ENCODE measurements at regions not wholly inside any gene's neighbourhood (a gene's known extent, or its start where the extent isn't known, plus 50 kb on each side); places are given as distances from the start of the nearest gene placed in this dataset.
"Not testable (repeated sequence)": the region's sequence is repeated elsewhere in the genome, so short reads cannot be mapped to it uniquely, and the experiment has no call there.

DNA sequence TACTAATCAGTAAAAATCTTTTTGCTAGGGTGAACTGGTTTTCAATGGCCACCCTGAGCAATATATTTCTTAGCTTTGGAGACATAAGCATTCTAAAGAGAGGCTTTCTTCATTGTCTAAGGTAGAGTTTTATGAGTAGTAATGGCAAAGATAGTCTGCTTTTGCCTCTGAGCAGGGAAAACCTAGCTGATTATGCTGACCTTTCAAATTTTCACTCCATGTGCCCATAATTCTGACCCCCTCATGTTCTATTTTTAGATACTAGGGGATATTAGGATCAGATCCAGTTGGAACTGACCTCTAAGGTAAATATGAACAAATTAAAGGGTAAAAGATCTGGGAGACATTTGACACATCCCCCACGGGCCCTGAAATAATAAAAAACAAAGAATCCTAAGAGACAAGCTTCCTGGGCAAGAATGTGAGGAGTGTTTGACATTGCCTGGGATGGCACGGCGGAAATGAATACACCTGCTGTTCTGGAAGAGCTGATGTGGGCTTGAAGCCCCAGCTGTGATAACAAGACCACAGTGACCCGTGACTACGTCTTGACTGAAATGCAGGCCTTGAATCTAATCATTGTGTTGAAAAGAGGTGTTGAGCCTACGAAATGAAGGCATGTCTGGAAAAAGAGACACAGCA is 392.1 kb upstream of the FRG1 start:
- no peak overlapping the region for H2AFZ ChIP-seq (ENCODE audit: low read depth)
- no peak overlapping the region for H3K4me2 ChIP-seq
- H3K9ac ChIP-seq, result no peak overlapping the region
- H3K27me3 ChIP-seq (ENCODE audit: insufficient read depth, low read depth), result no peaks in the 10 kb centered on the region
- TF ChIP-seq, protein P1, sequence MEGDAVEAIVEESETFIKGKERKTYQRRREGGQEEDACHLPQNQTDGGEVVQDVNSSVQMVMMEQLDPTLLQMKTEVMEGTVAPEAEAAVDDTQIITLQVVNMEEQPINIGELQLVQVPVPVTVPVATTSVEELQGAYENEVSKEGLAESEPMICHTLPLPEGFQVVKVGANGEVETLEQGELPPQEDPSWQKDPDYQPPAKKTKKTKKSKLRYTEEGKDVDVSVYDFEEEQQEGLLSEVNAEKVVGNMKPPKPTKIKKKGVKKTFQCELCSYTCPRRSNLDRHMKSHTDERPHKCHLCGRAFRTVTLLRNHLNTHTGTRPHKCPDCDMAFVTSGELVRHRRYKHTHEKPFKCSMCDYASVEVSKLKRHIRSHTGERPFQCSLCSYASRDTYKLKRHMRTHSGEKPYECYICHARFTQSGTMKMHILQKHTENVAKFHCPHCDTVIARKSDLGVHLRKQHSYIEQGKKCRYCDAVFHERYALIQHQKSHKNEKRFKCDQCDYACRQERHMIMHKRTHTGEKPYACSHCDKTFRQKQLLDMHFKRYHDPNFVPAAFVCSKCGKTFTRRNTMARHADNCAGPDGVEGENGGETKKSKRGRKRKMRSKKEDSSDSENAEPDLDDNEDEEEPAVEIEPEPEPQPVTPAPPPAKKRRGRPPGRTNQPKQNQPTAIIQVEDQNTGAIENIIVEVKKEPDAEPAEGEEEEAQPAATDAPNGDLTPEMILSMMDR (conservative IDR thresholded peaks at IDR 0.05; ENCODE audit: low read depth, low read length), result no peak
- H3K4me1 ChIP-seq (ENCODE audit: low read depth, poor library complexity, severe bottlenecking), result no peaks in the 10 kb centered on the region
- no peak overlapping the region for H3K4me3 ChIP-seq (IDR thresholded peaks at IDR 0.05; ENCODE audit: insufficient read depth, low read depth, low read length)
- H3K36me3 ChIP-seq (ENCODE audit: insufficient read depth), result no peaks in the 10 kb centered on the region
- no peaks in the 10 kb centered on the region for H4K20me1 ChIP-seq (ENCODE audit: insufficient read depth)
- no peaks in the 10 kb centered on the region for H3K79me2 ChIP-seq (ENCODE audit: insufficient read depth, low read depth)
- H3K27ac ChIP-seq, result no peak overlapping the region

DNA sequence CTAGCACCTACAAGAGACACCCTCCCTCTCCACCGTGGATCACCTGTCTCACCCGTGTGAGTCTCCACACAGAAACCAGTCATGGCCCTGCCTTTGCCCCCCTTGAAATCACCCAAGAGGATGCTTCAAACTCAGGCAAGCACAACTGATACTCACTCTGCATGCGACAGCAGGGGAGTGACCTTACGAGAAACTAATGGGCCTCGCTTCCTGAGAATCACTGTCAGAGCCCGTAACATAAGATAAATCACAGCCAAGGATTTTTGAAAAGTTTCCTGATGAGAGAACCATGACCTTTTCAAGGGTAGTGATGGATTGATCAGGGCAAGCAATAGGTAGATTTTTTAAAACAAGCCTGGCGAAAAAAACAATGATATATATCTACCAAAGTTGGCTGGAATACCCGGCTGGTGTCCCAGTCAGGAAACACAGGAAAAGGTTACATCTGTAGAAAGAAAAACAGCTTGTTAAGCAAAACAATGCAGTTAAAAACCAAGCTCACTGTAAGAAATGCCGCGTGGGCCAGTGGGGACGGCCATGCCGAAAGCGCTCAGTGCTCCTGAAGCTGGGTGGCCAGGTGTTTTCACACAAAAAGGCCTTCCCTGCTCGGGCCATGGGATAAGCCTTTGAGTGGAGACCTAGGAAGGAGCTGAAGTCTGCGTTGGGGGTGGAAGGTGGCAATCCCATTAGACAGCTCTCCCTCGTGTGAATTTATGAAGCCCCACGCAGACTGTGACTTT is 388.6 kb upstream of the FRG1 start:
- not testable (repeated sequence) for H3K4me3 ChIP-seq (IDR thresholded peaks at IDR 0.05; ENCODE audit: insufficient read depth, low read depth, low read length); H2AFZ ChIP-seq (ENCODE audit: low read depth); H3K36me3 ChIP-seq (ENCODE audit: insufficient read depth); H3K4me1 ChIP-seq (ENCODE audit: low read depth, poor library complexity, severe bottlenecking); H3K27me3 ChIP-seq (ENCODE audit: insufficient read depth, low read depth); H3K27ac ChIP-seq; H3K79me2 ChIP-seq (ENCODE audit: insufficient read depth, low read depth); H3K9ac ChIP-seq; H3K4me2 ChIP-seq; H4K20me1 ChIP-seq (ENCODE audit: insufficient read depth)

DNA sequence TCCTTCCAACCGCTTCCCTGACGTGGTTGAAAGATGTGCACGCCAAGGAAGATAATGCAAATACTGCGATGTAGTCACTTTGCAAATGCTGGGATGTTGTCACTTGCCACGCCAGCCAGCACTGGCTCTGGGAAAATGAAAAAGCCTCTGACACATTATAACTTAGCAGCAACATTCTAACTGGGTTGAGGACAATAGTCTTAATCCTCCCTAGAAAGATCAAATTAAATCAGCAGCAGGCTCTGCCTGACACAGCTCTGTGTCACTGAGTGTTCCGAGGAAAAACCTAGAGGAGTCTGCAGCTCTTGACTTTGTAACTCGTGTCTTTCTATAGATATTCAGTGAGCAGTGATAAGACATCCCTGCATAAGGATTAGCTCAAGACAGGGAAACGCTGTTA is 380.1 kb upstream of the FRG1 start:
- not testable (repeated sequence) for H4K20me1 ChIP-seq (ENCODE audit: insufficient read depth); H3K79me2 ChIP-seq (ENCODE audit: insufficient read depth, low read depth); H2AFZ ChIP-seq (ENCODE audit: low read depth); H3K4me2 ChIP-seq; H3K4me1 ChIP-seq (ENCODE audit: low read depth, poor library complexity, severe bottlenecking); H3K27me3 ChIP-seq (ENCODE audit: insufficient read depth, low read depth); H3K27ac ChIP-seq; H3K36me3 ChIP-seq (ENCODE audit: insufficient read depth); H3K4me3 ChIP-seq (IDR thresholded peaks at IDR 0.05; ENCODE audit: insufficient read depth, low read depth, low read length); H3K9ac ChIP-seq

DNA sequence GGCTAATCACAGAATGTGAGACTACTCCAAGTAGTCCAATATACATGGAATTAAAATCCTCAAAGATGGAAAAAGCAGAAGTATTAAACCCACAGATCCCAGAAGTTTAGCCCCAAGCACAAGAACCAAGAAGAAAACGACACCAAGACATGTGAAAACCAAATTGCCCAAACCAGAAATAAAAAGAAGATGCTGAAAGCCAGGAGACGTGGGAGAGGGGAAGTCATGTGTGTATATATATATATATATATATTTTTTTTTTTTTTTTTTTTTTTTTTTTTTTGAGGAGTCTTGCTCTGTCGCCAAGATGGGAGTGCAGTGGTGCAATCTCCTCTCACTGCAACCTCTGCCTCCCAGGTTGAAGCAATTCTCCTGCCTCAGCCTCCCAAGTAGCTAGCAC is 376.9 kb upstream of the FRG1 start:
- H3K79me2 ChIP-seq (ENCODE audit: insufficient read depth, low read depth); H3K9ac ChIP-seq; H3K36me3 ChIP-seq (ENCODE audit: insufficient read depth); H3K4me3 ChIP-seq (IDR thresholded peaks at IDR 0.05; ENCODE audit: insufficient read depth, low read depth, low read length); H4K20me1 ChIP-seq (ENCODE audit: insufficient read depth); H3K4me2 ChIP-seq; H3K27me3 ChIP-seq (ENCODE audit: insufficient read depth, low read depth); H3K27ac ChIP-seq; H3K4me1 ChIP-seq (ENCODE audit: low read depth, poor library complexity, severe bottlenecking); H2AFZ ChIP-seq (ENCODE audit: low read depth): not testable (repeated sequence)

DNA sequence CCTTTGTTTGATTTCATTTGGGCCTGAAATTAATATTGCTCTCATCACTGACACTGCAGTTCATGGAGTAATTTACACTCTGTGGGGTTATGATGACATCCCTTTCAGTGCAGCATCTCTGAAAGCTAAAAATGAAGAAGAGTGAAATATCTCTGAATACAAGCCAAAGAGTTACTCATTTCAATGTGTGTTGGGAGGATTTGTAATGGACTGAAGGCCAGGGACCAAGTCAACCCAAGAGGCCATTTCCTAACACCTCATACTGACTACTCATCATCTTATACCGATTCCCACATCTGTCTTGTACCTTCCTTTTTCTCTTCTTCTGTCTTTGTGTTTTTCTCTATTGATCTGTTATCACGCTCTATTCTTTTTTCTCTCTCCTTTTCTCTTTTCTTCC is 374.4 kb upstream of the FRG1 start:
- not testable (repeated sequence) for H3K9ac ChIP-seq; H2AFZ ChIP-seq (ENCODE audit: low read depth); H3K79me2 ChIP-seq (ENCODE audit: insufficient read depth, low read depth); H3K4me3 ChIP-seq (IDR thresholded peaks at IDR 0.05; ENCODE audit: insufficient read depth, low read depth, low read length); H3K4me1 ChIP-seq (ENCODE audit: low read depth, poor library complexity, severe bottlenecking); H3K4me2 ChIP-seq; H3K27me3 ChIP-seq (ENCODE audit: insufficient read depth, low read depth); H3K27ac ChIP-seq; H3K36me3 ChIP-seq (ENCODE audit: insufficient read depth); H4K20me1 ChIP-seq (ENCODE audit: insufficient read depth)

DNA sequence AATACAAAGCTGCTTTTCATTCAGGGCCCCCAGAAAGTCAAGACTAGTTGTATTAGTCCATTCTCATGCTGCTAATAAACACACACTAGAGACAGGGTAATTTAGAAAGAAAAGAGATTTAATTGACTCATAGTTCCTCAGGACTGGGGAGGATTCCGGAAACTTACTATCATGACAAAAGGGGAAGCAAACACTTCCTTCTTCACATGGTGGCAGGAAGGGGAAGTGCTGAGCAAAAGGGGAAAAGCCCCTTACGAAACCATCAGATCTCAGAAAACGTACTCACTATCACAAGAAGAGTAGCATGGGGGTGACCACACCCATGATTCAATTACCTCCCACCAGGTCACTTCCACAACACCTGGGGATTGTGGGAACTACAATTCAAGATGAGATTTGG is 373.8 kb upstream of the FRG1 start:
- not testable (repeated sequence) for H3K79me2 ChIP-seq (ENCODE audit: insufficient read depth, low read depth); H4K20me1 ChIP-seq (ENCODE audit: insufficient read depth); H3K27ac ChIP-seq; H2AFZ ChIP-seq (ENCODE audit: low read depth); H3K27me3 ChIP-seq (ENCODE audit: insufficient read depth, low read depth); H3K36me3 ChIP-seq (ENCODE audit: insufficient read depth); H3K4me2 ChIP-seq; H3K4me1 ChIP-seq (ENCODE audit: low read depth, poor library complexity, severe bottlenecking); H3K4me3 ChIP-seq (IDR thresholded peaks at IDR 0.05; ENCODE audit: insufficient read depth, low read depth, low read length); H3K9ac ChIP-seq

DNA sequence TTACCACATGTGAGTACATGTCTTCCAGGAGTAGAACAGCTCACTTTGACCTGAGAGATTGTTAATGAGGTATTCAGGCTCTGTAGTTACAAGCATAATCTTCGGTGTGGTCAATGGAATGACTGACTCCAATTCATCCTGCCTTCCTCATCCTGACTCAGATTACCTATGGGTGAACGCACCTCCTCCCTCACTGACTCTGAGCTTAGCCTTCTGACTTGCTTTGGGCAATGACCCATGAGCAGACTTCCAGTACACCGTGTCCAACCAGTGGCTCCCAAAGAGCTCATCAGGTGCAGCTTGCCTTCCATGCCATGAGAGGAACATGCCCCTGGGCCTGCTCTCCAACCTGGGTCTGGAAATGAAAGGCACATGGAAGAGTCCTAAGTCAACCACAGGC is 361.0 kb upstream of the FRG1 start:
- not testable (repeated sequence) for H3K4me2 ChIP-seq; H3K27ac ChIP-seq; H3K36me3 ChIP-seq (ENCODE audit: insufficient read depth); H3K4me3 ChIP-seq (IDR thresholded peaks at IDR 0.05; ENCODE audit: insufficient read depth, low read depth, low read length); H3K4me1 ChIP-seq (ENCODE audit: low read depth, poor library complexity, severe bottlenecking); H3K27me3 ChIP-seq (ENCODE audit: insufficient read depth, low read depth); H3K9ac ChIP-seq; H2AFZ ChIP-seq (ENCODE audit: low read depth); H3K79me2 ChIP-seq (ENCODE audit: insufficient read depth, low read depth); H4K20me1 ChIP-seq (ENCODE audit: insufficient read depth)

DNA sequence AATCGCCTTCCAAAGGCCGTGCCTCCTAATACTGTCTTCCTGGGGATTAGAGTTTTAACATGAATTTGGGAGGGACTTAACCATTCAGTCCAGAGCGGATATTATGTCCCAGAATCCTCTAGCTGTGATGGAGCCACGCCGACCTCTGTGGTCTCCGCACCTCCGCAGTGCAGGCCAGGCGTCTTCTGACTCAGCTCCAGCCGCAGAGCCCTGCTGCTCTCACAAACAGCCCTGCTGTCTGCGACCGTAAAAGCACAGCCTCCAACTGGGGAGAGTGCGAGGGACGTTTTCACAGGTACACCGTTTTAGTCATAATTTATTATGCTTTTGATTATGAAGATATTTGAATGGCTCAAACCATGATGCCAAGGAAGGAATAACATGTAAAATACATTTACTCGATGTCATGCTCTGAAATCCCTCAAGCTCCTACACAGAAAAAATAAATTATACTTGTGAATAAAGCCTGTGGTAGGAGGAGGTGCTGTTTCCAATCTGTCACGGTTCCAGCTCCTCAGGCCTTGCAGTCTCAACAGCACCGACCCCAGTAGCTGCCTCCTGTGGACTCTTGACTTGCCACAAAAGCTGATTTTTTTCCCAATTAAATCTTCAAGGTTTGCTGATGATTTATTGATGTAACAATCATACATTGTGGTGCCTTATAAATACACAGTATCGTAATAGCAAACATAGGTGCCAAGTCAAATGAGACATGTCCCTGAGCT is 353.6 kb upstream of the FRG1 start:
- not testable (repeated sequence) for H3K27me3 ChIP-seq (ENCODE audit: insufficient read depth, low read depth); H2AFZ ChIP-seq (ENCODE audit: low read depth); H3K4me3 ChIP-seq (IDR thresholded peaks at IDR 0.05; ENCODE audit: insufficient read depth, low read depth, low read length); H3K9ac ChIP-seq; H3K4me1 ChIP-seq (ENCODE audit: low read depth, poor library complexity, severe bottlenecking); H3K36me3 ChIP-seq (ENCODE audit: insufficient read depth); H3K79me2 ChIP-seq (ENCODE audit: insufficient read depth, low read depth); H3K4me2 ChIP-seq; H4K20me1 ChIP-seq (ENCODE audit: insufficient read depth); H3K27ac ChIP-seq

DNA sequence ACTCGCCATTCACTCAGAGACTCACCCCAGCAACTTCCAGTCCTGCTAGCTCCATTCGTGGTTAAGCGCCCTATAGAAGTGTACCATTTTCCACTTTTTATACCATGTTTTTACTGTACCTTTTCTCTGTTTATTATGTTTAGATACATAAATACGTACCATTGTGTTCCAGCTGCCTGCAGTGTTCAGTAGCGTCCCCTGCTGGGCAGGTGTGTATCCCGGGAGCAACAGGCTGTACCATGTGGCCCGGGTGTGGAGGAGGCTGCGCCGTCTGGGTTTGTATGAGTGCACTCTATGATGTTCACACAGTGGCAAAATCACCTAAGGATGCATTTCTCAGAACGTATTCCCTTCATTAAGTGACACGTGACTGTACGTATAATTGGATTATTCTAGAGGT is 351.5 kb upstream of the FRG1 start:
- H3K36me3 ChIP-seq (ENCODE audit: insufficient read depth); H4K20me1 ChIP-seq (ENCODE audit: insufficient read depth); H3K4me3 ChIP-seq (IDR thresholded peaks at IDR 0.05; ENCODE audit: insufficient read depth, low read depth, low read length); H3K9ac ChIP-seq; H2AFZ ChIP-seq (ENCODE audit: low read depth); H3K4me2 ChIP-seq; H3K4me1 ChIP-seq (ENCODE audit: low read depth, poor library complexity, severe bottlenecking); H3K27ac ChIP-seq; H3K79me2 ChIP-seq (ENCODE audit: insufficient read depth, low read depth); H3K27me3 ChIP-seq (ENCODE audit: insufficient read depth, low read depth): not testable (repeated sequence)
